ENCODE measurements at regions not wholly inside any gene's neighbourhood (a gene's known extent, or its start where the extent isn't known, plus 50 kb on each side); places are given as distances from the start of the nearest gene placed in this dataset.

DNA sequence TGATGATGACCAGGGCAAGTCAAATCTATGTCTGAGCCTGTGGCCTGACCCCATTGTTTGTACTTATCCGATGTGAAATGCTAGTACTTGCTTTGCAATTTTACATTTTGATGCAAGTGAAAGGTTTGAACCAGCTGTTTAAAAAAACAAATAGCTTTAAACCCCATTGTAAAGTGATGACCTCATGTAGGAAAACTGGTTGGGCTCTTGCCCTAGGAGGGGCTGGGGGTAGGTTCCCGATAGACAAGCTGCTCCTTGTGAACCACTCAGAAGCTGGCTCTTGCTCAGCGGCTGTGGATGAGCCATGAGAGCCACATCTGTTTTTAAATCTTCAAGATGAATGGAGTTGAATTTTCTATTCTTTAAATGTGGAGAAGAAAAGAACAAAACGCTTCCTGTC lies 185.3 kb downstream of the WDR11 start:
- DNase-seq: no peak

DNA sequence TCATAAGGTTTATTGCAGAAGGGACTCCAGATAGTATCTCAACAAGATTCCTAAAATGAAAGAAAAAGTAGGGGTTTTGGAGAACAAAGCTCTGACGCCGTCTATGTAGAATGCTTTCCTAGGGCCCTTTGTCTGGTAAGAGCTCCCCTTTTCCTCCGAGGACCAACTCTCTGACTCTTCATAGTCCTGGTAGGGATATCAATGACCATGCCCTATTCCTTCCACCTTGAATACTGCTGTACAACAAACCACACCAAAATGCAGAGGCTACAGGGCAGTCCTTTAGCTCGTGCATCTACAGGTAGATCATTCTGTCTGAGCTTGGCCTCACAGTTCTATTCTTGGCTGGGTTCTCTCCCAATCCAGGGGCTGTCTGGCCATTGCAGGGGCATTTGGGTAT lies 190.3 kb downstream of the WDR11 start:
- DNase-seq: no peak

DNA sequence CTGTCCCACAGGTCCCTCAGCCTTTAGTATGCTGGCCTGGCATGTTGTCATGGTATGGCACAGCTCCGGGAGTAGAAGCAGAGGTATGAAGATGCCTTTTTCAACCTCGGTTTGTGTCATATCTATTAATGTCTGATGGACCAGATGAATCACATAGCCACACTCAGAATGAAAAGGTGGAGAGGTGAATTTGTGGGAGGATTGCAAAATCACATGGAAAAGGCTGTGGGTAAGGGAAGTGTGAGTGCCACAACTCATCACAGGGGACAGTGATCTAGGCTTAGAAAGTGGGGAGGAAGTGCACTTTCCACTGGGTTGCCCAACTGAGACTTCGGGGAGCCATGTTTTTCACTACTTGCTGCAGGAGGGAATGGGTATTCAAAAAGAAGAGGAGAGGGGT lies 190.7 kb downstream of the WDR11 start:
- no peak for DNase-seq

DNA sequence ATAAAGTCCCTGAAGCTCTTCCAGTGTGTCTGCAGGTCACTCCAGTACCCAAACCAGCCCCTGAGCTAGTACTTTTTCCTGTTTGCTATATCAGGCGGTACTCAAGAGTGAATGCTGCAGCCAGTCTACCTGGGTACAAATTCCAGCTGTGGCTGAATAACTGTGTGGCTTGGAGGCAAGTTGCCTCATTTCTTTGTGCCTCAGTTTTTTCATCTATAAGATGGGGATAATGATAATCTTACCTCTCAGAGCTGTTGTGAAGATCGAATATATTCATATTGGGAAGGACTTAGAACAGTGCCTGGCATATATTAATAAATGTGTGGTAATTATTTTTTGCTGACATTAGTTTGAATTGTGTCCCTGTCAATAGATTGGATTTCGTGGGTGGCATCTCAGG lies 191.2 kb downstream of the WDR11 start:
- DNase-seq: no peak

DNA sequence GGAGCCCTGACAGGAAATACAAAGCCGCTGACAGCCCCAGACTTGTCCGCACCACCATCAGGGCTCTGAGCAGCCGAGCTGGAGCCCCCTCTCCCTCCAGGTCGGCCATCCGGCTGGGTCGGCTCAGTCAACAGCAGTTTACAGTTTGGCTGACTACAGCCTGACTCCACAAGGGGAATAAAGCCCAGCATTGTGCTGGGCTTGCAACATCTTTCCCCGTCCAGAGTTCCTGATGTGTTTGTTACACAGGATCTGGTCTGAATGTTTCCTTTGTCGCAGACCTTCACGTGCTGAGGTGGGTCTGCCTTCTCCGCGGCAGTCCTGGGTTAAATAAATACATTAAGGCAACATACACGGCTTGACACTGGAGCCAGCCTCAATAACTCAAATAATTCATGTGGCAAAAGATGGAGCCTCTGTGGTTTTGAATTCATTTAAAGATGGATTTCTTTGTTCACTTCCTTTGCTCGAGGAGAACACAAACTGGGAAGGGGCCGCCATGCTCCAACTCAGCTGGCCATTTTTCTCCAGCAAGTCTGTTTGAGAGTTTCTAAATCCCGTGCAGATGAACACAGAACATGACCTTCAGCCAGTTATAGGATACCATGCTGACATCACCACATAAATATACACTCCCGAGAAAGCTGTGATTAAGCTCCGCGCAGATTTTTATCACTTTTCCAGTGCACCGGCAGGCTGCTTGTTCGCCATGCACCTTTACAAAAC lies 192.1 kb downstream of the WDR11 start:
- DNase-seq: no peak

GRCh38 chr10:121048749-121049148 lies 197.6 kb downstream of the WDR11 start:
- DNase-seq: no peak

DNA sequence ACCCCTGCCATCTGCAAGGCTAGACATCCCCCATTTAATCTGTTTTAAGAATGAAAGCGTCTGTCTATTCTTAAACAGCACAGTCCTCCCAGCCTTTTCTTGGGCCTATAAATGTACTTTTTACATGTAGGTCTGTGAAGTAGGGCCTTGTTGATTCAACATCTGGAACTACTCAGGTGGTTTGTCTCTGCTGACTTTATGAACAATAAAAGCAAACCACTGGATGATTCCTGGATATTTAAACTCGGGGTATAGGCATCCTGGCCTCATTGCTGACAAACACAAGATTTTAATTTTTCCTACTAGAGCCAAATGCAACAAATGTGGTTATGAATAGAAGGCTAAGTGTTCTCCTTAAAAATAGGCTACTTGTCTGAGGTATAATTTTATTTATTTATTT lies 198.3 kb downstream of the WDR11 start:
- DNase-seq: no peak

DNA sequence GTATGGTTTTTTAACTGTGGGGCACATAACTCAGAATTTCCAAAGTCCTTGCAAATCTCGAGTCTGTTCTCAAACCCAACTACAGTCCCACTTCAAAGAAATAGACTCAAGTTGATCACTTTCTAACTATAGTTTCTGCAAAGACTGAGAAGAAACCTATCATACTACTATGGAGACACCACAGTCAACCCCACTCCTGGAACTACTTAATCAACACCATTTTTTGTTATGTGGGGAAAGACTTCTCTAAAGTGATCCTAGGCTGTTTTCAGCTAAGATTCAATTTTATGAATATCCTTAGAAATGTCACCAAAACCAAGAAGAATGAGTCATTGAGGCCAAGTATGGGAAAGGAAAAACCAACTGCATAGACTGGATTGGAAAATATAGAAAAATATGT lies 198.8 kb downstream of the WDR11 start:
- no peak for DNase-seq

- no peak for DNase-seq
These were observed 200.0 kb downstream of the WDR11 start for GRCh38 chr10:121051171-121051570.

DNA sequence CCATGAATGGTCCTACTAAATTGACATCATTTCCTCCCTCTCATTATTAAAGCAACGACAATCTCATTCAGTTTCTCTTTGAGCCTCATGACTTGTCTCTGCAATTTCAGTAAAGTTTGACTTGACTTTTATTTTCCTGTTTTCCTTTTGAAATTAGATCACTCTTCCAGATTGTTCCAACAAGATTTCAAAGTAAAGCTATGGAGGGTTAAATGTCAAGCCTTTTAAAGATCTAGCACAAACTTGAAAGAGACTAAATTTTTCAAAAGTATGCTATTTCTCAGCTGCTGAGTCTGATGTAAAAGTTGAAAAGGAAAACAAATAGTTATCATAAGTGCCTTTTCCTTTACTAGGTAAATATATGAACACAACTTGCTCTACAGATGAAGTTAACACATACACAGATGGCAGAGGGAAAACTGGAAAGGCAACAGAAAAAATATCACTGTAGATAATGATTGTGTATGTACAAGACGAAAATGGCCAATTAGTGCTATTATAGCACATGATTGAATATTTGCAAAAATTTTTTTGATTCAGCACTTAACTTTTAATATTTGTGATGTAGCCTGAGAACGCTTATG lies 200.6 kb downstream of the WDR11 start:
- DNase-seq: no peak

- DNase-seq: no peak
These were observed 202.0 kb downstream of the WDR11 start for GRCh38 chr10:121053151-121053550.

DNA sequence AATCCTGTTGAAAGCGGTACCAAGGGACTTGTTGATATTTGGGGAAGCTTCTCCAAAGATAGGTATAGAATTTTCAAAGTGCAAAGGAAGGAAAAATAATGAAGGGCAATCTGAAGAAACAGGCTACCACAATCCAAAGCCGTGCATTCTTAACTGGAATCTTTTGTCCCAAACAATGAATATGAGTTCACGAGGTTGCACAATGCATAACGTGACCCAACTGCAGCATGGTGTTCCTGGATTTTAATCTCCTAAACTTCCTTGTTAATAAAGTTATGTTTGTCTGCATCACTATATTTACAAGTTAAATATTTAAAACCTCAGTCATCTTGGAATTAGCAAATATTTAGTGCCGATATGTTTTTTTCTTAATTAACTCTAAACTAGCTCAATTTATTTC lies 203.7 kb downstream of the WDR11 start:
- no peak for DNase-seq

DNA sequence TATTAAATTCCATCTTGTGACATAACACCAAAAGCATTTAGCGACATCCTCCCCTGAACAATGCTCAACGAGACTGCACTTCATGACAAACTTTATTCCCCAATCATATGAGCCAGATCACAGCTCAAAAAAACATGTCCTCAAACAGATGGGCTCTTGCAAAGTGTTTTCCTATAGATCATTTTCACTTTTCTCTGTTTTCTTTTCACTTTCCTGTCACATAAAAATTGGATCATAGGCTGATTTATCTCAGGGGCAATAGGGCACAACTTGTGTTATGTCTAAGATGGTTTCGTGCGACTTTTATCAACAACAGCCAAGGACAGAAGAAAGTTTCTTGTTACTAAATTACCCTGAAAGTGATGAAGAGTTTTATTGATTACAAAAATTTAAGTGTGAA lies 206.1 kb downstream of the WDR11 start:
- DNase-seq: no peak

DNA sequence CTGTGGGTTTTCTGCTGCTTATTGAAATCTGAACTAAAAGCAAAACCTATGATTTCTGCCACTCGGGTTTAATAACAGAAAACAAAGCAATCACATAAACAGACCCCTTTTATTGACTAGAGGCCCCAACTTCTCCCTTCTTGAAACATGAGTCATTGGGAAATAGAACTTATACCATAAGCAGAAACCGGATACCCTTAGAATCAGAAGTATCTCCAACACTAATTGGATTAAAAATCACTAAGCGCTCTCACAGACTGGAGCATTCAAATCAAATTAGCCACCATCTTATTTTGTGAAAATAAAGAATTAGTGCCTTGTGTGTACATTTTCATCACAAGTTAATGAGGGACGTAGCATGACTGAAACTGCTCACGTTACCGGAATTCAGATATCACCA lies 206.9 kb downstream of the WDR11 start:
- DNase-seq: no peak

DNA sequence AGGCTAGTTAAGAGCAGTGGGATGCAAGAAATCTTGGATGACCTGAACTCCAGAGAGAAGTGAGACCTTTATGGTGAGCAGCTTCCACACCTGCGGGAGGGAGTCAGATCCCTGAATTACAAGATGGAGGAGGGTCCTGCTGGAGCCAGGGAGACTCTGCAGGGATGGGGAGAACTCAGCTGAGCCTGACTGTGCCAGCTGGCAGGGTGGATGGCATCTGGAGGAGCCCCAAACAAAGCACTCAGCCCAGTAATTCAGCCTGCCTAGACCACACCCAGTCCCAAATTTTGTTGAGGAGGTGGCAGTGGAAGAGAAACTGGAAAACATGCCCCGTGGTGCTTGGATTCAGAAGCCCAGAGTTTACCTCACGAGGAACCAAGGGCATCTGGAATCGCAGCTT lies 208.2 kb downstream of the WDR11 start:
- DNase-seq: no peak

DNA sequence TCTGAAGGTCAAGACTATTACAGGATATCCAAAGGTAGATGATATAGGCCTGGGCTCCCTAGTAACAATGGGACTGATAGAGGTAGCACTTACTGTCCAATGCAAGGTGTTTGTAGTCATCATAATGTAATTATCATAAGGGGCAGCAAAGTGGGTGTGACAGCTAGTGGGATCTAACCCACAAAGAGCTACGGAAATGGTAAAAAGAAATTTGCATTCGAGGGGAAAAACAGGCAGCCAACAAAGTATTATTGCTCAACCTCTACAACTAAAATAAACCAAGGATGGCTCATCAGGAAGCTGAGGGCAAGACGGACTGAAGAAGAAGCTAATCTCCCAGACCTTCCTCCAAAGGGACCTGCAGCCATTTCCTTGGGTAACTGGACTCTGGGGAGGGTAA lies 211.0 kb downstream of the WDR11 start:
- no peak for DNase-seq

DNA sequence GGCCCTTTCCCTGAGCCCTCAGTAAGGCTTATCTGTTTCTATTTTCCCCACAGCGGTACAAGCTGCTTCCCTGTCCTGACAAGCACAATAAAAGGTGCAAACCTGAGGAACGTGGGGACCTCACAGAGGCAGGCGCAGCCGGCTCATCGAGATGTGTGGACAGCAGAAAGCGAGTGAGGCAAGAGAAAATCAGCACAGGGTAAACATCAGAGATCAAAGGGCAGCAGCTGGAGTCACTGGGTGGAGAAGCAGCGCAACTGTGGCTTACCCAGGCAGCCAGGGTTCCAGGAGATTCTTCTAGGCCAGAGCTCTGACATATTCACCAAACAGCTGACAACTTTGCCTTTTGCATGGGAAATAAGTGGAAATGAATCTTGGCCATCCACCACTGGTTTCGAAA lies 212.6 kb downstream of the WDR11 start:
- DNase-seq: no peak

GRCh38 chr10:121064491-121064890 lies 213.3 kb downstream of the WDR11 start:
- no peak for DNase-seq

- no peak for DNase-seq
These were observed 214.2 kb downstream of the WDR11 start for GRCh38 chr10:121065330-121065729.

- no peak for DNase-seq
These were observed 218.1 kb downstream of the WDR11 start for GRCh38 chr10:121069061-121069850.

DNA sequence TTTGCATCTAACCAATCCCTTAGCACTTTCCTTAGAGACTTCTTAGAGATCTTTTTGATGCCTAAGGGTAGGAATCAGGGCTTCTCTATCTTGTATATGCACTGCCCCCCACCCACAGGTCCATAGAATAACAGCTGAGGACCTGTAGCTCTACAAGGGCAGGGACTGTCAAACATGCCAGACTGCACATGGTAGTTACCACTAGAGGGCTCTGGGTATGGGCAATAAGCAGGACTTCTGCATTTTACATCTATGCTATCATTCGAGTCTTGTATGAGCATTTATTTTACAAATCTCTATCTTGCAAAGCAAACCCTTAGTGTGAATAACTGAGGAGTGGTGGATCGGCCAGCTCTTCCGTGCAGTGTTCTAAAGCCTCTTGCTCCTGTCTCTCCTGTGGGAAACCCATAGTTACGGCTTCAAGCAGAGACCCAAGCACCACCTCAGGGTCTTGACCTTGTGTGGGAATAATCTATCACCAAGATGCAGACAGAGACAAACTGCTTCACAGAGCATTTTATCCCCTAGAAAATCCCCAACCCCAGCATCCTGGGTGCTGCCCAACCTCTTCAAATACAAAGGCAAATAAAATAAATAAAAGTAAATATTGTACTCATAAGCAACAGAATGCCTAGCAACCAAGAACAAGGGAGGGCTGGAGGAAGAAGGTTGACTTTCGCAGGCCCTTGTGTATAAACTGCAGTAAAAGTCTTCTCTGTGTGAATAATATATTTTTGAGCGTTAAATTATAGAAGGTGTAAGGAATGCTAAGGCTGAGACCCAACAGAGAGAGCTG lies 219.3 kb downstream of the WDR11 start:
- peak; percentile 61 for DNase-seq

DNA sequence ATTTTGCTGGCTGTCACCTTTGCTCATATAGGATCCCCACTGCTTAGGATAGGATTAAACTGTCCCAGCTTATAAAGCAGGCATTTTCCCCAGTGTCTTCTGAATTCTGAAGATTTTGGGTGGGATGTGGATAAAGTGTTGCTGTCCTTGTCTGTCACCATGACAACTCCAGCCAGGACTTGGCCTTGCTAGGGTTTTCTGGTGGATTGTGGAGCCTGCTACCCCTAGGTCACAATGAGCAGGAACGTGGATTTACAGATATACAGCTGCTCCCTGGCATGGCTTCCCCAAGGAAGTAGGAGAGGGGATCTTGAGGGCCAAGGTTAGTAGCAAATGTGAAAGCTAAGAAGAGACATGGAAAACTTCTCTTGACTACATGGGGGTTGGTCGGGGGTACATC lies 220.7 kb downstream of the WDR11 start:
- no peak for DNase-seq

- DNase-seq: no peak
These were observed 222.6 kb downstream of the WDR11 start for GRCh38 chr10:121073728-121074127.

All from OCI-M1 (cell line).